ENCODE measurements at regions not wholly inside any gene's neighbourhood (a gene's known extent, or its start where the extent isn't known, plus 50 kb on each side); places are given as distances from the start of the nearest gene placed in this dataset.
"Not testable (repeated sequence)": the region's sequence is repeated elsewhere in the genome, so short reads cannot be mapped to it uniquely, and the experiment has no call there.

DNA sequence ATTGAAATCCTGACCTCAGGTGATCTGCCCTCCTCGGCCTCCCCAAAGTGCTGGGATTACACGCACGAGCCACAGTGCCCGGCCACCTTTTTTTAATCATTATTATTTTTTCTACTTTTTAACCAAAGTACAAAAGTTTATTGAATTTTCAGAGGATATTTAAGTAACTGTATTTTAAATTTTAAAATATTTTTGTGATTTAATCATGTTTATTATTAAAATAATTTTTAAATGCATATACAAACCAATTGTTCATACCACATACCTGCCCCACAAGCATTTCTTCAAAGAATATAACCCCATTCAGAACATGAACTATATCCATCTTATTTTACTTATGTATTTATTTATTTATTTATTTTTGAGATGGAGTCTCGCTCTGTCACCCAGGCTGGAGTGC, 163.6 kb upstream of the MAP2 start:
- Histone ChIP-seq H3K36me3 (ENCODE audit: insufficient read depth, low read length) (no peaks in the 10 kb centered on the region), H3K27ac (ENCODE audit: low read depth in 1 of 2, low read length in 2 of 2) (no peak overlapping the region), H3K4me1 (ENCODE audit: insufficient read depth, low read length) (no peaks in the 10 kb centered on the region), H3K4me3 (ENCODE audit: low read length) (no peak overlapping the region), H3K27me3 (ENCODE audit: control insufficient read depth in 1 of 2, insufficient read depth in 2 of 2, low read length in 2 of 2) (no peaks in the 10 kb centered on the region), H3K9me3 (ENCODE audit: control insufficient read depth in 1 of 2, insufficient read depth in 1 of 2, low read length in 2 of 2) (peaks cover 0 to 14% of the 10 kb centered on the region in 2 experiments)
- Mint-ChIP-seq H3K36me3 (ENCODE audit: low read depth) (no peaks in the 10 kb centered on the region), H3K27me3 (no peaks in the 10 kb centered on the region), H3K27ac (no peak overlapping the region), H3K4me3 (no peak overlapping the region), H3K9me3 (peaks cover under 1% of the 10 kb centered on the region), H3K4me1 (ENCODE audit: low read depth) (no peaks in the 10 kb centered on the region)
- ATAC-seq (ENCODE audit: poor library complexity) (no peak), DNase-seq (no peak)
- intact Hi-C loops (cut with DNase I, micrococcal nuclease): no loop called here
- ChIA-PET POLR2A (no interaction called here), CTCF (no interaction called here)
- TF ChIP-seq, protein P1, sequence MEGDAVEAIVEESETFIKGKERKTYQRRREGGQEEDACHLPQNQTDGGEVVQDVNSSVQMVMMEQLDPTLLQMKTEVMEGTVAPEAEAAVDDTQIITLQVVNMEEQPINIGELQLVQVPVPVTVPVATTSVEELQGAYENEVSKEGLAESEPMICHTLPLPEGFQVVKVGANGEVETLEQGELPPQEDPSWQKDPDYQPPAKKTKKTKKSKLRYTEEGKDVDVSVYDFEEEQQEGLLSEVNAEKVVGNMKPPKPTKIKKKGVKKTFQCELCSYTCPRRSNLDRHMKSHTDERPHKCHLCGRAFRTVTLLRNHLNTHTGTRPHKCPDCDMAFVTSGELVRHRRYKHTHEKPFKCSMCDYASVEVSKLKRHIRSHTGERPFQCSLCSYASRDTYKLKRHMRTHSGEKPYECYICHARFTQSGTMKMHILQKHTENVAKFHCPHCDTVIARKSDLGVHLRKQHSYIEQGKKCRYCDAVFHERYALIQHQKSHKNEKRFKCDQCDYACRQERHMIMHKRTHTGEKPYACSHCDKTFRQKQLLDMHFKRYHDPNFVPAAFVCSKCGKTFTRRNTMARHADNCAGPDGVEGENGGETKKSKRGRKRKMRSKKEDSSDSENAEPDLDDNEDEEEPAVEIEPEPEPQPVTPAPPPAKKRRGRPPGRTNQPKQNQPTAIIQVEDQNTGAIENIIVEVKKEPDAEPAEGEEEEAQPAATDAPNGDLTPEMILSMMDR (IDR thresholded peaks at IDR 0.05): no peak

DNA sequence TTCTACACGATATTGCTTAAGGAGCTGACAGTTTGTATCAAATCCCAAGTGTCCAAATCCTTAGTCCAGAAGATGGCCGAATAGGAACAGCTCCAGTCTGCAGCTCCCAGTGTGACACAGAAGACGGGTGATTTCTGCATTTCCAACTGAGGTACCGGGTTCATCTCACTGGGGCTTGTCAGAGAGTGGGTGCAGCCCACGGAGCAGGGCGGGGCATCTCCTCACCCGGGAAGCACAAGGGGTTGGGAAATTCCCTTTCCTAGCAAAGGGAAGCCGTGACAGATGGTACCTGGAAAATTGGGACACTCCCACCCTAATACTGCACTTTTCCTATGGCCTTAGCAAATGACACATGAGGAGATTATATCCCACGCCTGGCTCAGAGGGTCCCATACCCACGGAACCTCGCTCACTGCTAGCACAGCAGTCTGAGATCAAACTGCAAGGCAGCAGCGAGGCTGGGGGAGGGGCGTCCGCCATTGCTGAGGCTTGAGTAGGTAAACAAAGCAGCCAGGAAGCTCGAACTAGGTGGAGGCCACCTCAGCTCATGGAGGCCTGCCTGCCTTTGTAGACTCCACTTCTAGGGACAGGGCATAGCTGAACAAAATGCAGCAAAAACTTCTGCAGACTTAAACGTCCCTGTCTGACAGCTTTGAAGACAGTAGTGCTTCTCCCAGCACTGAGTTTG, 162.3 kb upstream of the MAP2 start:
- H3K4me3 Mint-ChIP-seq; H3K36me3 Mint-ChIP-seq (ENCODE audit: low read depth); H3K27ac ChIP-seq (ENCODE audit: low read depth in 1 of 2, low read length in 2 of 2); H3K4me1 ChIP-seq (ENCODE audit: insufficient read depth, low read length); intact Hi-C loops (cut with DNase I, micrococcal nuclease); H3K27ac Mint-ChIP-seq; POLR2A ChIA-PET; DNase-seq; H3K4me1 Mint-ChIP-seq (ENCODE audit: low read depth); ATAC-seq (ENCODE audit: poor library complexity); H3K27me3 Mint-ChIP-seq; H3K27me3 ChIP-seq (ENCODE audit: control insufficient read depth in 1 of 2, insufficient read depth in 2 of 2, low read length in 2 of 2); H3K4me3 ChIP-seq (ENCODE audit: low read length); CTCF ChIA-PET; H3K36me3 ChIP-seq (ENCODE audit: insufficient read depth, low read length); H3K9me3 Mint-ChIP-seq: not testable (repeated sequence)
- H3K9me3 ChIP-seq (ENCODE audit: control insufficient read depth in 1 of 2, insufficient read depth in 1 of 2, low read length in 2 of 2): peaks cover 0 to 14% of the 10 kb centered on the region in 2 experiments

GRCh38 chr2:209269024-209269423, 154.8 kb upstream of the MAP2 start:
- CTCF ChIA-PET: no interaction called here
- Histone ChIP-seq H3K27ac (ENCODE audit: low read depth in 1 of 2, low read length in 2 of 2) (no peak overlapping the region), H3K4me1 (ENCODE audit: insufficient read depth, low read length) (no peaks in the 10 kb centered on the region), H3K36me3 (ENCODE audit: insufficient read depth, low read length) (no peaks in the 10 kb centered on the region), H3K27me3 (ENCODE audit: control insufficient read depth in 1 of 2, insufficient read depth in 2 of 2, low read length in 2 of 2) (no peaks in the 10 kb centered on the region), H3K4me3 (ENCODE audit: low read length) (no peak overlapping the region), H3K9me3 (ENCODE audit: control insufficient read depth in 1 of 2, insufficient read depth in 1 of 2, low read length in 2 of 2) (no peaks in the 10 kb centered on the region)
- DNase-seq (no peak), ATAC-seq (ENCODE audit: poor library complexity) (no peak)
- POLR2A ChIA-PET: no interaction called here
- H3K27me3 Mint-ChIP-seq: no peaks in the 10 kb centered on the region
- no peak overlapping the region for H3K4me3 Mint-ChIP-seq
- no peak overlapping the region for H3K27ac Mint-ChIP-seq
- no peaks in the 10 kb centered on the region for H3K4me1 Mint-ChIP-seq (ENCODE audit: low read depth)
- H3K36me3 Mint-ChIP-seq (ENCODE audit: low read depth): no peaks in the 10 kb centered on the region
- intact Hi-C loops (cut with DNase I, micrococcal nuclease): no loop called here
- H3K9me3 Mint-ChIP-seq: peaks cover 4% of the 10 kb centered on the region
- TF ChIP-seq, protein P1 (IDR thresholded peaks at IDR 0.05): no peak

GRCh38 chr2:209276000-209276399, 147.8 kb upstream of the MAP2 start:
- no peaks in the 10 kb centered on the region for H3K36me3 ChIP-seq (ENCODE audit: insufficient read depth, low read length)
- CTCF ChIA-PET: no interaction called here
- no peaks in the 10 kb centered on the region for H3K4me1 ChIP-seq (ENCODE audit: insufficient read depth, low read length)
- Mint-ChIP-seq H3K9me3 (peaks cover 6% of the 10 kb centered on the region), H3K36me3 (ENCODE audit: low read depth) (no peaks in the 10 kb centered on the region), H3K4me1 (ENCODE audit: low read depth) (no peaks in the 10 kb centered on the region), H3K4me3 (no peak overlapping the region), H3K27ac (no peak overlapping the region), H3K27me3 (no peaks in the 10 kb centered on the region)
- H3K27me3 ChIP-seq (ENCODE audit: control insufficient read depth in 1 of 2, insufficient read depth in 2 of 2, low read length in 2 of 2): no peaks in the 10 kb centered on the region
- TF ChIP-seq, protein P1 (IDR thresholded peaks at IDR 0.05): no peak
- no peak overlapping the region for H3K27ac ChIP-seq (ENCODE audit: low read depth in 1 of 2, low read length in 2 of 2)
- DNase-seq: no peak
- intact Hi-C loops (cut with DNase I, micrococcal nuclease): no loop called here
- H3K9me3 ChIP-seq (ENCODE audit: control insufficient read depth in 1 of 2, insufficient read depth in 1 of 2, low read length in 2 of 2): peaks cover 0 to 4% of the 10 kb centered on the region in 2 experiments
- H3K4me3 ChIP-seq (ENCODE audit: low read length): no peak overlapping the region
- POLR2A ChIA-PET: no interaction called here
- ATAC-seq (ENCODE audit: poor library complexity): no peak

Measured in CD4-positive, alpha-beta T cell (primary cell).